Tibial artery (tissue), 4 donors: ENCODE measurements at regions not wholly inside any gene's neighbourhood (a gene's known extent, or its start where the extent isn't known, plus 50 kb on each side); places are given as distances from the start of the nearest gene placed in this dataset.

ENCODE experiments used
- DNase-seq, 2 donors: peaks; one replicate each; pipeline ENCODE4 v3.0.0-alpha.2; 2019
- H3K27ac ChIP-seq, 2 donors: fragments of 200-600 bp; sonication (generic) in 1 of 2; 1 replicate in 1 of 2; 2 replicates in 1 of 2; pipeline ENCODE4 v1.5.1; 2018 to 2019; ENCODE audit warnings: mild to moderate bottlenecking in 1 of 2
- H3K27me3 ChIP-seq, 2 donors: fragments of 200-600 bp; sonication (generic) in 1 of 2; one replicate each; pipeline versions ENCODE4 v1.5.1 to v1.6.0; 2016 to 2019
- H3K36me3 ChIP-seq, 3 donors: fragments of 200-600 bp; sonication (generic) in 2 of 3; one replicate each; pipeline ENCODE4 v1.5.1; 2016 to 2019; ENCODE audit warnings: mild to moderate bottlenecking in 2 of 3
- H3K4me1 ChIP-seq, 4 donors: fragments of 200-600 bp; sonication (generic) in 2 of 4; 1 replicate in 3 of 4; 2 replicates in 1 of 4; pipeline ENCODE4 v1.5.1; 2016 to 2019
- H3K4me3 ChIP-seq, 2 donors: fragments of 200-600 bp; sonication (generic) in 1 of 2; 1 replicate in 1 of 2; 2 replicates in 1 of 2; pipeline ENCODE4 v1.5.1; 2018 to 2019; ENCODE audit warnings: mild to moderate bottlenecking in 2 of 2
- H3K9me3 ChIP-seq, 3 donors: fragments of 200-600 bp; sonication (generic) in 1 of 3; one replicate each; pipeline ENCODE4 v1.5.1; 2016 to 2019
- CTCF ChIP-seq, 2 experiments: fragments of 200-600 bp in 1 of 2; fragments of 450-650 bp in 1 of 2; IDR thresholded peaks; one replicate each; pipeline ENCODE4 v1.5.1; 2017 to 2019; ENCODE audit warnings: antibody characterized with exemption in 2 of 2, mild to moderate bottlenecking in 1 of 2, moderate library complexity in 1 of 2
- intact Hi-C: fragments of 100-400 bp; cut with DNase I; formaldehyde crosslinking; loops from one replicate; pipeline ENCODE4 v1.15.0; 2023; ENCODE audit warnings: low total_unique reads

DNA sequence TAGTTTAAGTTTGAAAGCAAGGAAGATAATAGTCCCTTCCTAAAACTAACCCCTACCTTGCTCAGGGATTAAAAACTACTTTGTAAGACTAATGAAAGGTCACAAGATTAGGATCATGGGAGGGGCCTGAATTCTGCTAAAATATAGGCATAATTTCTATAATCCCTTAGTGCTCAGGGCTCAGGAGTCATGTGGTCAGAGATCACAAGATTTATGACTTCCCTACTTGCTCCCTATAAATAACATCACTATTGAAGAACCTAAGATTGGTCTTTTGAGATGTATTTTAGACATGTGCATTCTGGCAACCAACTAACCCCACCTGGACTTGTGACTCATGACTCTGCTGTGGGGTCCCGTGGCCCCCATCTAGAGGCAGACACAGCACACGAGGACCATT lies 81.1 kb downstream of the STMND1 start:
- no peak overlapping the region for H3K27ac ChIP-seq
- no peaks in the 10 kb centered on the region for H3K4me1 ChIP-seq
- no peaks in the 10 kb centered on the region for H3K27me3 ChIP-seq
- peaks cover 0 to 9% (median 8%) of the 10 kb centered on the region in 3 donors for H3K9me3 ChIP-seq
- intact Hi-C loops, result no loop called here
- H3K4me3 ChIP-seq, result no peak overlapping the region
- no peaks in the 10 kb centered on the region for H3K36me3 ChIP-seq
- TF ChIP-seq CTCF (IDR thresholded peaks at IDR 0.05), result no peak
- no peak for DNase-seq

DNA sequence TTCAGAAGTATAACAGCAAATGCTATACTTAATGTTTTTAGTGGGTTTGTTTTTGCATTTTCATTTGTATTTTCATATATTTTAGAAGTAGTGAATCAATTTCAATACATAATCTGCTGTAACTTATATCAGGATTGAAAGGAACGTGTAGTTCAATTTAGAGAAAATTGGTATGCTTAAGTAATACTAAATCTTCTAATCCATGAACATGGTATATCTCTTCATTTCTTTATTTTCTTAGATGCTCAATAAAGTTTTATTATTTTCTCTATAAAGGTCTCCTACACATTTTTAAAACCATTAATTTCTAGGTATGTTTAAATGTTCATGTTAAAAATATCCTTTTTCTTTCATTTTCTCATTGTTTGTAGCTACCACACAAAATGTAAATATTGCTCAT lies 85.1 kb downstream of the STMND1 start:
- TF ChIP-seq CTCF (IDR thresholded peaks at IDR 0.05), result no peak
- Histone ChIP-seq H3K9me3 (peaks cover 0 to 8% (median 6%) of the 10 kb centered on the region in 3 donors), H3K4me3 (no peak overlapping the region), H3K27me3 (no peaks in the 10 kb centered on the region), H3K27ac (no peak overlapping the region), H3K36me3 (no peaks in the 10 kb centered on the region), H3K4me1 (no peaks in the 10 kb centered on the region)
- intact Hi-C loops, result no loop called here
- no peak for DNase-seq

GRCh38 chr6:17193106-17193775 lies 87.9 kb upstream of the RBM24 start:
- Histone ChIP-seq H3K4me1 (peaks cover 0 to 18% (median 6%) of the 10 kb centered on the region in 4 donors), H3K9me3 (no peaks in the 10 kb centered on the region), H3K27me3 (no peaks in the 10 kb centered on the region), H3K36me3 (no peaks in the 10 kb centered on the region), H3K4me3 (no peak overlapping the region), H3K27ac (peak overlapping the region; percentile 42 to 44)
- no peak for DNase-seq
- TF ChIP-seq CTCF (IDR thresholded peaks at IDR 0.05), result no peak
- intact Hi-C loops, result no loop called here

- H3K27me3 ChIP-seq, result peaks cover 0 to 5% of the 10 kb centered on the region in 2 donors
- intact Hi-C loops, result no loop called here
- no peaks in the 10 kb centered on the region for H3K36me3 ChIP-seq
- H3K27ac ChIP-seq, result no peak overlapping the region
- no peak for DNase-seq
- H3K9me3 ChIP-seq, result no peaks in the 10 kb centered on the region
- peaks cover 0 to 17% (median 6%) of the 10 kb centered on the region in 4 donors for H3K4me1 ChIP-seq
- TF ChIP-seq CTCF (IDR thresholded peaks at IDR 0.05), result no peak
- H3K4me3 ChIP-seq, result no peak overlapping the region
Observed at GRCh38 chr6:17197607-17198006, 83.6 kb upstream of the RBM24 start.

DNA sequence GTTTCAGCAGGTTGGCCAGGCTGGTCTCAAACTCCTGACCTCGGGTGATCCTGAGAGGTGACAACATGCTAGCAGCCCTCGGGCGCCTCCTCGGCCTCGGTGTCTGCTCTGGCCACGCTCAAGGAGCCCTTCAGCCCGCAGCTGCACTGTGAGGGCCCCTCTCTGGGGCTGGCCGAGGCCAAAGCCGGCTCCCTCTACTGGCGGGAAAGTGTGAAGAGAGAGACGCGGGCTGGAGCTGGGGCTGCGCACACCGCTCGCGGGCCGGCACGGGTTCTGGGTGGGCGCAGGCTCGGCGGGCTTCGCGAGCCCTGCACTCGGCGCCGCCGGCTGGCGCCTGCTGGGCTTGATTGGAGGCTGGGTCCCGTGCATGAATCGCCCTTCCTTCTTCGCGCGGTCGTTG lies 80.8 kb upstream of the RBM24 start:
- TF ChIP-seq CTCF (IDR thresholded peaks at IDR 0.05), result no peak
- Histone ChIP-seq H3K36me3 (no peaks in the 10 kb centered on the region), H3K4me1 (no peaks in the 10 kb centered on the region), H3K4me3 (no peak overlapping the region), H3K9me3 (no peaks in the 10 kb centered on the region), H3K27me3 (peaks cover 0 to 5% of the 10 kb centered on the region in 2 donors), H3K27ac (no peak overlapping the region)
- intact Hi-C loops, result no loop called here
- DNase-seq, result no peak
